CD4-positive, CD25-positive, alpha-beta regulatory T cell (primary cell): ENCODE measurements at regions not wholly inside any gene's neighbourhood (a gene's known extent, or its start where the extent isn't known, plus 50 kb on each side); places are given as distances from the start of the nearest gene placed in this dataset.

ENCODE experiments used
- ATAC-seq, 2 donors: fragments of 150-1000 bp; cut with Tn5 transposase; one replicate each; pipeline ENCODE4 v1.10.0; 2021; ENCODE audit warnings: low read depth in 2 of 2, moderate number of reproducible peaks in 2 of 2, moderate library complexity in 1 of 2
- DNase-seq, 3 donors: peaks; one replicate each; pipeline versions ENCODE4 v3.0.0 to v3.0.0-alpha.2; 2012 to 2022; ENCODE audit warnings: mixed read lengths in 1 of 3
- H3K27ac ChIP-seq: one replicate; pipeline ENCODE4 v1.7.0; 2013; ENCODE audit warnings: mild to moderate bottlenecking, low read length; ENCODE audit not compliant: insufficient read depth, poor library complexity, severe bottlenecking
- H3K27me3 ChIP-seq: one replicate; pipeline ENCODE4 v1.7.0; 2013; ENCODE audit warnings: low read length; ENCODE audit not compliant: control insufficient read depth, insufficient read depth
- H3K36me3 ChIP-seq: one replicate; pipeline ENCODE4 v1.7.0; 2013; ENCODE audit warnings: mild to moderate bottlenecking, low read length, moderate library complexity; ENCODE audit not compliant: control insufficient read depth, insufficient read depth
- H3K4me1 ChIP-seq: 2 replicates; pipeline ENCODE4 v1.7.0; 2013; ENCODE audit warnings: mild to moderate bottlenecking, low read length; ENCODE audit not compliant: insufficient read depth, control insufficient read depth, poor library complexity, severe bottlenecking
- H3K4me3 ChIP-seq: one replicate; pipeline ENCODE4 v1.7.0; 2013; ENCODE audit warnings: low read depth, mild to moderate bottlenecking, low read length, moderate library complexity
- H3K9me3 ChIP-seq, 2 experiments: 1 replicate in 1 of 2; 2 replicates in 1 of 2; pipeline ENCODE4 v1.7.0; 2013; ENCODE audit warnings: low read length in 2 of 2, mild to moderate bottlenecking in 1 of 2, moderate library complexity in 1 of 2; ENCODE audit not compliant: control insufficient read depth in 2 of 2
- H3K27ac Mint-ChIP-seq, 3 donors: one replicate each; pipeline ENCODE4 v1.8.0; 2020 to 2022; ENCODE audit warnings: mild to moderate bottlenecking in 3 of 3, mixed read lengths in 3 of 3, moderate library complexity in 2 of 3
- H3K27me3 Mint-ChIP-seq: one replicate; pipeline ENCODE4 v1.8.0; 2022; ENCODE audit warnings: mild to moderate bottlenecking, mixed read lengths
- H3K36me3 Mint-ChIP-seq: one replicate; pipeline ENCODE4 v1.8.0; 2020; ENCODE audit warnings: mixed read lengths
- H3K4me1 Mint-ChIP-seq, 4 donors: one replicate each; pipeline ENCODE4 v1.8.0; 2020 to 2022; ENCODE audit warnings: mixed read lengths in 4 of 4, mild to moderate bottlenecking in 1 of 4
- H3K4me3 Mint-ChIP-seq, 4 donors: one replicate each; pipeline ENCODE4 v1.8.0; 2020 to 2022; ENCODE audit warnings: mild to moderate bottlenecking in 4 of 4, mixed read lengths in 4 of 4, moderate library complexity in 3 of 4
- H3K9me3 Mint-ChIP-seq, 7 donors: one replicate each; pipeline ENCODE4 v1.8.0; 2020 to 2022; ENCODE audit warnings: mixed read lengths in 7 of 7, mild to moderate bottlenecking in 3 of 7, moderate library complexity in 2 of 7

- H3K4me1 Mint-ChIP-seq, result no peaks in the 10 kb centered on the region
- H3K27ac ChIP-seq, result no peak overlapping the region
Observed at GRCh38 chr6:2594868-2595267, 155.9 kb downstream of the MYLK4 start.

GRCh38 chr6:2593167-2593566 is 157.6 kb downstream of the MYLK4 start:
- H3K9me3 ChIP-seq, result no peaks in the 10 kb centered on the region
- H3K27me3 ChIP-seq, result peaks cover 5% of the 10 kb centered on the region
- peaks cover 0 to 3% (median 0%) of the 10 kb centered on the region in 7 donors for H3K9me3 Mint-ChIP-seq
- H3K4me3 Mint-ChIP-seq, result no peak overlapping the region
- no peaks in the 10 kb centered on the region for H3K4me1 Mint-ChIP-seq
- no peak for DNase-seq
- no peak for ATAC-seq
- H3K4me1 ChIP-seq, result no peaks in the 10 kb centered on the region
- H3K36me3 ChIP-seq, result no peaks in the 10 kb centered on the region
- H3K27ac ChIP-seq, result no peak overlapping the region
- no peak overlapping the region for H3K4me3 ChIP-seq
- no peaks in the 10 kb centered on the region for H3K36me3 Mint-ChIP-seq
- peaks cover 4% of the 10 kb centered on the region for H3K27me3 Mint-ChIP-seq
- no peak overlapping the region for H3K27ac Mint-ChIP-seq

More at GRCh38 chr6:2594868-2595267, 155.9 kb downstream of the MYLK4 start:
- Mint-ChIP-seq H3K27me3 (peaks cover 4% of the 10 kb centered on the region), H3K4me3 (no peak overlapping the region), H3K27ac (no peak overlapping the region), H3K9me3 (peaks cover 0 to under 1% (median 0%) of the 10 kb centered on the region in 7 donors), H3K36me3 (no peaks in the 10 kb centered on the region)
- H3K27me3 ChIP-seq, result peaks cover 5% of the 10 kb centered on the region
- H3K36me3 ChIP-seq, result no peaks in the 10 kb centered on the region
- DNase-seq (no peak), ATAC-seq (no peak)
- H3K4me1 ChIP-seq, result no peaks in the 10 kb centered on the region
- no peaks in the 10 kb centered on the region for H3K9me3 ChIP-seq
- H3K4me3 ChIP-seq, result no peak overlapping the region

GRCh38 chr6:2589171-2589661 is 161.5 kb downstream of the MYLK4 start:
- peaks cover 18% of the 10 kb centered on the region for H3K27me3 Mint-ChIP-seq
- DNase-seq (no peak), ATAC-seq (no peak)
- no peak overlapping the region for H3K27ac Mint-ChIP-seq
- Histone ChIP-seq H3K4me3 (no peak overlapping the region), H3K9me3 (no peaks in the 10 kb centered on the region), H3K27ac (no peak overlapping the region), H3K36me3 (no peaks in the 10 kb centered on the region), H3K4me1 (no peaks in the 10 kb centered on the region), H3K27me3 (peaks cover 8% of the 10 kb centered on the region)
- H3K9me3 Mint-ChIP-seq, result peaks cover 0 to 4% (median 2%) of the 10 kb centered on the region in 7 donors
- H3K4me1 Mint-ChIP-seq, result no peaks in the 10 kb centered on the region
- H3K36me3 Mint-ChIP-seq, result no peaks in the 10 kb centered on the region
- H3K4me3 Mint-ChIP-seq, result no peak overlapping the region

GRCh38 chr6:2583459-2583858 is 167.3 kb downstream of the MYLK4 start:
- Histone ChIP-seq H3K4me1 (no peaks in the 10 kb centered on the region), H3K27ac (no peak overlapping the region), H3K4me3 (no peak overlapping the region), H3K9me3 (no peaks in the 10 kb centered on the region), H3K36me3 (no peaks in the 10 kb centered on the region), H3K27me3 (peaks cover 3% of the 10 kb centered on the region)
- H3K4me1 Mint-ChIP-seq, result no peaks in the 10 kb centered on the region
- H3K9me3 Mint-ChIP-seq, result peaks cover 0 to 7% (median 2%) of the 10 kb centered on the region in 7 donors
- H3K27ac Mint-ChIP-seq, result no peak overlapping the region
- H3K4me3 Mint-ChIP-seq, result no peak overlapping the region
- peaks cover 24% of the 10 kb centered on the region for H3K27me3 Mint-ChIP-seq
- no peak for ATAC-seq
- H3K36me3 Mint-ChIP-seq, result no peaks in the 10 kb centered on the region
- no peak for DNase-seq

GRCh38 chr6:2582268-2582667 is 168.5 kb downstream of the MYLK4 start:
- Mint-ChIP-seq H3K4me1 (no peaks in the 10 kb centered on the region), H3K9me3 (peaks cover 0 to 7% (median 2%) of the 10 kb centered on the region in 7 donors), H3K4me3 (no peak overlapping the region), H3K27me3 (peaks cover 22% of the 10 kb centered on the region), H3K27ac (no peak overlapping the region), H3K36me3 (no peaks in the 10 kb centered on the region)
- Histone ChIP-seq H3K4me1 (no peaks in the 10 kb centered on the region), H3K36me3 (no peaks in the 10 kb centered on the region), H3K27me3 (peaks cover under 1% of the 10 kb centered on the region), H3K4me3 (no peak overlapping the region), H3K9me3 (no peaks in the 10 kb centered on the region), H3K27ac (no peak overlapping the region)
- no peak for ATAC-seq
- no peak for DNase-seq

- Mint-ChIP-seq H3K9me3 (peaks cover 0 to 9% (median 2%) of the 10 kb centered on the region in 7 donors), H3K4me3 (no peak overlapping the region), H3K4me1 (no peaks in the 10 kb centered on the region), H3K27ac (no peak overlapping the region), H3K27me3 (peaks cover 20% of the 10 kb centered on the region), H3K36me3 (no peaks in the 10 kb centered on the region)
- ATAC-seq (no peak), DNase-seq (no peak)
- H3K36me3 ChIP-seq, result no peaks in the 10 kb centered on the region
- H3K27ac ChIP-seq, result no peak overlapping the region
- H3K9me3 ChIP-seq, result no peaks in the 10 kb centered on the region
- no peak overlapping the region for H3K4me3 ChIP-seq
- no peaks in the 10 kb centered on the region for H3K27me3 ChIP-seq
- no peaks in the 10 kb centered on the region for H3K4me1 ChIP-seq
Observed at GRCh38 chr6:2581611-2582010, 169.1 kb downstream of the MYLK4 start.

- Histone ChIP-seq H3K36me3 (no peaks in the 10 kb centered on the region), H3K9me3 (no peaks in the 10 kb centered on the region), H3K4me1 (no peaks in the 10 kb centered on the region), H3K27me3 (no peaks in the 10 kb centered on the region), H3K27ac (no peak overlapping the region), H3K4me3 (no peak overlapping the region)
- no peak for DNase-seq
- Mint-ChIP-seq H3K4me1 (no peaks in the 10 kb centered on the region), H3K4me3 (no peak overlapping the region), H3K36me3 (no peaks in the 10 kb centered on the region), H3K27ac (no peak overlapping the region), H3K27me3 (peaks cover 20% of the 10 kb centered on the region), H3K9me3 (peaks cover 0 to 8% (median 2%) of the 10 kb centered on the region in 7 donors)
- no peak for ATAC-seq
Observed at GRCh38 chr6:2581011-2581410, 169.7 kb downstream of the MYLK4 start.

GRCh38 chr6:2579804-2580570 is 170.7 kb downstream of the MYLK4 start:
- H3K4me3 Mint-ChIP-seq, result no peak overlapping the region
- Histone ChIP-seq H3K4me1 (no peaks in the 10 kb centered on the region), H3K36me3 (no peaks in the 10 kb centered on the region), H3K9me3 (no peaks in the 10 kb centered on the region), H3K27me3 (no peaks in the 10 kb centered on the region), H3K27ac (no peak overlapping the region), H3K4me3 (no peak overlapping the region)
- ATAC-seq (no peak), DNase-seq (no peak)
- H3K36me3 Mint-ChIP-seq, result no peaks in the 10 kb centered on the region
- peaks cover 0 to 8% (median 4%) of the 10 kb centered on the region in 7 donors for H3K9me3 Mint-ChIP-seq
- H3K27ac Mint-ChIP-seq, result no peak overlapping the region
- peaks cover 27% of the 10 kb centered on the region for H3K27me3 Mint-ChIP-seq
- H3K4me1 Mint-ChIP-seq, result no peaks in the 10 kb centered on the region
